ENCODE measurements at regions not wholly inside any gene's neighbourhood (a gene's known extent, or its start where the extent isn't known, plus 50 kb on each side); places are given as distances from the start of the nearest gene placed in this dataset.

DNA sequence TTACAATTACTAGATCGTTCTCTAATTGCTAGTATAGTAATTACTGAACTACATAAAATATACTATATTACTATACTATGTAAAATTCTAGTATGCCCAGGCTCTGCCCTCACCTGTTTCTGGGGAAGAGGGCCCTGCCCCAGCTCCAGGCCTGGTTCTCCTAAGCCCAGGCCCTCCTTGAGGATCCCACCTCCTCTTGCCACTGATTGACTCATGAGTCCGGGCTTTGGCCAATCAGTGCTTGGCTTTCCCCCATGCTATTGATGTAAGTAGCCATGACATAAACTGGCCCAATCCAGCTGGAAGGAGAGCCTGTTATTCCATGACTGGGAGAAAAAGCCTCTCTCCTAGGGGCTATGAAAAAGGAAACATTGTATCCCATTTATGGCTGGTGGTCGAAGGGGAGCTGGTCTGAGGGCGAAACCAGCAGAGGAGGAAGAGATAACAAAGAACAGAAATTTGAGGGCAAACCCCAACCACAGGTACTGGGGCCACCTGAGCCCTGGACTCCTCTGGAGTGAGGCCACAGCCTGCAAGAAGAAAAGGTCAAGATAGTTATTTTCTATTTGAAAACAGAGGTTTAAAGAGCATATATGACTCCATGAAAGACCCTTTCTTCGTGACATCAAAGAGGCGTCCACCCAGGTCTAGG lies 129.3 kb upstream of the CD93 start:
- DNase-seq (no peak), ATAC-seq (no peak), FAIRE-seq (no peak)
- TF ChIP-seq, protein P1, sequence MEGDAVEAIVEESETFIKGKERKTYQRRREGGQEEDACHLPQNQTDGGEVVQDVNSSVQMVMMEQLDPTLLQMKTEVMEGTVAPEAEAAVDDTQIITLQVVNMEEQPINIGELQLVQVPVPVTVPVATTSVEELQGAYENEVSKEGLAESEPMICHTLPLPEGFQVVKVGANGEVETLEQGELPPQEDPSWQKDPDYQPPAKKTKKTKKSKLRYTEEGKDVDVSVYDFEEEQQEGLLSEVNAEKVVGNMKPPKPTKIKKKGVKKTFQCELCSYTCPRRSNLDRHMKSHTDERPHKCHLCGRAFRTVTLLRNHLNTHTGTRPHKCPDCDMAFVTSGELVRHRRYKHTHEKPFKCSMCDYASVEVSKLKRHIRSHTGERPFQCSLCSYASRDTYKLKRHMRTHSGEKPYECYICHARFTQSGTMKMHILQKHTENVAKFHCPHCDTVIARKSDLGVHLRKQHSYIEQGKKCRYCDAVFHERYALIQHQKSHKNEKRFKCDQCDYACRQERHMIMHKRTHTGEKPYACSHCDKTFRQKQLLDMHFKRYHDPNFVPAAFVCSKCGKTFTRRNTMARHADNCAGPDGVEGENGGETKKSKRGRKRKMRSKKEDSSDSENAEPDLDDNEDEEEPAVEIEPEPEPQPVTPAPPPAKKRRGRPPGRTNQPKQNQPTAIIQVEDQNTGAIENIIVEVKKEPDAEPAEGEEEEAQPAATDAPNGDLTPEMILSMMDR (IDR thresholded peaks at IDR 0.05): no peak
- no peak overlapping the region for H3K27ac ChIP-seq
- no peak overlapping the region for H3K4me3 ChIP-seq
- H3K4me1 ChIP-seq: no peaks in the 10 kb centered on the region
- intact Hi-C loops (cut with DNase I): no loop called here
- no peaks in the 10 kb centered on the region for H3K36me3 ChIP-seq
- 65 to 71% methylated on average over 6 of the region's 6 CpGs for WGBS, 2 donors
- H3K9me3 ChIP-seq: no peaks in the 10 kb centered on the region
- H3K27me3 ChIP-seq: no peaks in the 10 kb centered on the region

DNA sequence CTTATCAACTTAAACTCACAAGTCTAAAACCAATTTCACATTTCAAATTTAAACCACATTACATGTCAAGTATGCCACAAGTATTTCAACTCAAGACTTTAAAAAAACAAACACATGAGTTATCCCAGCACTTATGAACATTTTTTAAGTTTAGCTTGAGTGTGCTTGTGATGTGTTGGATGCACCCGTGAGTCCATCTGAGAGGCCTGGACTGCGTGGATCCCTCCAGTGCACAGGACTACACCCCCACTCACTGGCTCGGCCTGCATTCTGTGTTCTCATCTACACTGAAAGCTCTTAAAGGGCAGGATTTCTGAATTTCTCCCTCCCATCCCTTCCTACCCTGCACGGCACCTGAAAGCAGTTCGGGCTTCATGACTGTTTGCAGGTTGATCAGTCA lies 128.8 kb upstream of the CD93 start:
- FAIRE-seq: no peak
- intact Hi-C loops (cut with DNase I): no loop called here

DNA sequence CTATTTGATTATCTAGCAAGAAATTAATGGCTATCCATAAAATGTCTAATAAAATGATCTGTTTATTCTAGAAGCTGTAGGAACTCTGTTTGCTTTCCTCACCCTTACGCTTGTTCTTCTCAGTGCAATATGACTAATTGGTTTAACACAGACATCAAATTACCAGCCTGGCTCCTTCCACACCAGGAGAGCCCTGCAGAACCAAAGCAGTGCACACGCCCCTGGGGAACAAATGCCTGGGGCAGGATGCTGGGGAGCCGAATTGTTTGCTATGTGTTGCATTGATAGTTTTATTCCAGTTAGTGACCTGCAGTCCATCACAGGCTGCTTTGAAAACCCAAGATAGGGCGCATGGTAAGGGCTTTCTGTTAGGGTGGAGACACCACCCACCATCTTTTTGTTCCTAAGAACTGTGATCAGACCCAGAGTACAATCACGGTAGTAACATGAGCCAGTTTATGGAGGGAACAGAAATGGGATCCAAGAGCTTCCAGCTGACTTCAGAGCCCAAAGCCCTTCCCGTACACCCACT lies 126.4 kb upstream of the CD93 start:
- TF ChIP-seq, protein P1 (IDR thresholded peaks at IDR 0.05): no peak
- intact Hi-C loops (cut with DNase I): no loop called here
- FAIRE-seq (no peak), DNase-seq (no peak), ATAC-seq (peak in 1 of 4 donors; percentile 34)
- no peaks in the 10 kb centered on the region for H3K4me1 ChIP-seq
- H3K36me3 ChIP-seq: no peaks in the 10 kb centered on the region
- H3K4me3 ChIP-seq: no peak overlapping the region
- no peak overlapping the region for H3K27ac ChIP-seq
- no peaks in the 10 kb centered on the region for H3K9me3 ChIP-seq
- no peaks in the 10 kb centered on the region for H3K27me3 ChIP-seq
- WGBS, 2 donors: 42 to 44% methylated on average over 6 of the region's 6 CpGs

More for the DNA sequence above, 128.8 kb upstream of the CD93 start:
- TF ChIP-seq, protein P1 (IDR thresholded peaks at IDR 0.05): no peak
- WGBS, 2 donors: 79 to 89% methylated on average over 5 of the region's 5 CpGs
- ATAC-seq: no peak
- Histone ChIP-seq H3K4me1 (no peaks in the 10 kb centered on the region), H3K36me3 (no peaks in the 10 kb centered on the region), H3K9me3 (no peaks in the 10 kb centered on the region), H3K27me3 (no peaks in the 10 kb centered on the region), H3K27ac (no peak overlapping the region), H3K4me3 (no peak overlapping the region)
- no peak for DNase-seq

DNA sequence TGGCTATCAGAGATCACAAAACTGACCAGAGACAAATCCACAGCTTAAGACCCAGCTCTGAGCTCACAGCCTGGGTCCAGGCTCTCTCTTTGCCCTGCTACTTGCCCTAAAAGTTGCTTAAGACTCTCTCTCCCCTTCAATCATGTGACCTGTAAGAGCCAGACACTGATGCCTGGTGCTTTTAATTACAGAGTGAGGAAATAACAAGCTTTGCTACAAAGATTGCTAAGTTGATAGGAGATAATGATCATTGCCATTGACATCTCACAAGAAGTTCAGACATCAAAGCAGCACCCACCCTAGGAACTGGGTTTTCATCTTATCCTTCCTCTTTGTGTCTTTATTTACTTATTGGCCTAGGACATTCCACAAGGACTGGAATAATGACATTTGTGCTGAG lies 125.9 kb upstream of the CD93 start:
- no peak overlapping the region for H3K4me3 ChIP-seq
- intact Hi-C loops (cut with DNase I): no loop called here

DNA sequence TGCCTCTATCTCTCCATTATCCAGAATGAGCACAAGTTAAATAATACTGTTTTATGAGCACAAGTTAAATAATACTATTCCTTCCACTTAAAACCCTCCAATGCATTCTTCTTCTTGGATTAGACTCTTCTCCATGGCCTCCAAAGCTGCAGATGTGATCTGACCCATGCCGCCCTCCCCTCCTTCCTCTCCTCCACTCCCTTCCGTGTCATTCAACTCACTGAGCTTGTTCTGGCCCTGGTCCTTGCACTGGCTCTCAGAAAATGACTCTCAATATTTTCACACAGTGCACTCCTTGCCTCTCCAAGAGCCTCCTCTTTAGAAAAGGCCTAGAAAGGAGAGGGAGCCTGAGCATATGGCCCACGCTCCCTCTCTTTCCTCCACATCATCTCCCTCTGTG lies 125.0 kb upstream of the CD93 start:
- H3K36me3 ChIP-seq: no peaks in the 10 kb centered on the region
- no peak for DNase-seq
- H3K27ac ChIP-seq: no peak overlapping the region
- FAIRE-seq: no peak
- no peaks in the 10 kb centered on the region for H3K4me1 ChIP-seq
- no peaks in the 10 kb centered on the region for H3K27me3 ChIP-seq
- ATAC-seq: no peak
- TF ChIP-seq, protein P1 (IDR thresholded peaks at IDR 0.05): no peak
- no peak overlapping the region for H3K4me3 ChIP-seq
- WGBS, 2 donors: 85 to 94% methylated on average over 3 of the region's 3 CpGs
- intact Hi-C loops (cut with DNase I): no loop called here
- no peaks in the 10 kb centered on the region for H3K9me3 ChIP-seq

More for the DNA sequence above, 125.9 kb upstream of the CD93 start:
- DNase-seq (no peak), ATAC-seq (no peak), FAIRE-seq (no peak)
- TF ChIP-seq, protein P1 (IDR thresholded peaks at IDR 0.05): no peak
- no peaks in the 10 kb centered on the region for H3K27me3 ChIP-seq
- H3K36me3 ChIP-seq: no peaks in the 10 kb centered on the region
- no peaks in the 10 kb centered on the region for H3K9me3 ChIP-seq
- H3K27ac ChIP-seq: no peak overlapping the region
- no peaks in the 10 kb centered on the region for H3K4me1 ChIP-seq

Measured in pancreas (tissue), 10 donors.